PC-3 (cell line): ENCODE measurements at regions not wholly inside any gene's neighbourhood (a gene's known extent, or its start where the extent isn't known, plus 50 kb on each side); places are given as distances from the start of the nearest gene placed in this dataset.

Source experiments
- EZH2 ChIP-seq: fragments of 300-600 bp; sonication (generic); IDR thresholded peaks from one replicate; pipeline ENCODE4 v1.6.1; 2017; ENCODE audit warnings: antibody characterized with exemption, mild to moderate bottlenecking, low read length; ENCODE audit not compliant: unreplicated experiment
- TF ChIP-seq, protein P1 (sequence below): fragments of 300-600 bp; sonication (generic); conservative IDR thresholded peaks from 2 replicates; pipeline ENCODE4 v1.5.1; 2017; ENCODE audit warnings: antibody characterized with exemption, low read depth, mild to moderate bottlenecking, low read length

GRCh38 chr3:17946619-17947018 is 204.2 kb upstream of the TBC1D5 start:
- TF ChIP-seq, protein P1, sequence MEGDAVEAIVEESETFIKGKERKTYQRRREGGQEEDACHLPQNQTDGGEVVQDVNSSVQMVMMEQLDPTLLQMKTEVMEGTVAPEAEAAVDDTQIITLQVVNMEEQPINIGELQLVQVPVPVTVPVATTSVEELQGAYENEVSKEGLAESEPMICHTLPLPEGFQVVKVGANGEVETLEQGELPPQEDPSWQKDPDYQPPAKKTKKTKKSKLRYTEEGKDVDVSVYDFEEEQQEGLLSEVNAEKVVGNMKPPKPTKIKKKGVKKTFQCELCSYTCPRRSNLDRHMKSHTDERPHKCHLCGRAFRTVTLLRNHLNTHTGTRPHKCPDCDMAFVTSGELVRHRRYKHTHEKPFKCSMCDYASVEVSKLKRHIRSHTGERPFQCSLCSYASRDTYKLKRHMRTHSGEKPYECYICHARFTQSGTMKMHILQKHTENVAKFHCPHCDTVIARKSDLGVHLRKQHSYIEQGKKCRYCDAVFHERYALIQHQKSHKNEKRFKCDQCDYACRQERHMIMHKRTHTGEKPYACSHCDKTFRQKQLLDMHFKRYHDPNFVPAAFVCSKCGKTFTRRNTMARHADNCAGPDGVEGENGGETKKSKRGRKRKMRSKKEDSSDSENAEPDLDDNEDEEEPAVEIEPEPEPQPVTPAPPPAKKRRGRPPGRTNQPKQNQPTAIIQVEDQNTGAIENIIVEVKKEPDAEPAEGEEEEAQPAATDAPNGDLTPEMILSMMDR = no peak
- TF ChIP-seq EZH2 = no peak
